ENCODE measurements at regions not wholly inside any gene's neighbourhood (a gene's known extent, or its start where the extent isn't known, plus 50 kb on each side); places are given as distances from the start of the nearest gene placed in this dataset.

DNA sequence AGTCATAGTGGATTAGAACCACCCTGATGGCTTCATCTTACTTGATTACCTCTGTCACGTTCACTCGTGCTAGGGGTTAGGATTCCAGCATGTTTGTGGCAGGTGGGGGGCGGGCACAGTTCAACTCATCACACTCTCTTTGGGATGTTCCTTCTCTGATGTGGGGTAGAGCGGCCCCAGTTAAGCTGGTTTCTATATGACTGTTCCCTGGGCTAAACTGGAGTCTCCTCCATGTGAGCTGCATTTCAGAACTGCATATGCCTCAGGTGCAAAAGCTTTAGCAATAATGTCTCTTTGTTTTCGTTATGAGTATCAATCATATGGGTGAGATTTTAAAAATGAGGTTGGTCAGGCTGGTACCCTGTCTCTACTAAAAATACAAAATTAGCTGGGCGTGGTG, 393.2 kb downstream of the RPS6KC1 start:
- H3K36me3 ChIP-seq (ENCODE audit: insufficient read depth, low read length), result no peaks in the 10 kb centered on the region
- H3K79me2 ChIP-seq (ENCODE audit: insufficient read depth, low read depth, low read length), result no peaks in the 10 kb centered on the region
- ChIA-PET CTCF (ENCODE audit: unreplicated experiment) (no interaction called here), POLR2A (interaction anchor here (0.6 kb wide), 1 partner anchor 114 kb away, joined by 3 read pairs; no protein-coding TSS in a partner anchor)
- H3K4me3 ChIP-seq (ENCODE audit: low read depth, low read length, poor library complexity, severe bottlenecking), result no peak overlapping the region
- no peak overlapping the region for H3K27ac ChIP-seq (ENCODE audit: low read depth, low read length, poor library complexity, severe bottlenecking)
- H2AFZ ChIP-seq (ENCODE audit: low read length), result no peak overlapping the region
- intact Hi-C loops (cut with micrococcal nuclease; ENCODE audit: unreplicated experiment), result no loop called here
- no peak for TF ChIP-seq EZH2phosphoT487 (IDR thresholded peaks at IDR 0.05; ENCODE audit: borderline replicate concordance, low read depth, low read length)
- TF ChIP-seq, protein P1, sequence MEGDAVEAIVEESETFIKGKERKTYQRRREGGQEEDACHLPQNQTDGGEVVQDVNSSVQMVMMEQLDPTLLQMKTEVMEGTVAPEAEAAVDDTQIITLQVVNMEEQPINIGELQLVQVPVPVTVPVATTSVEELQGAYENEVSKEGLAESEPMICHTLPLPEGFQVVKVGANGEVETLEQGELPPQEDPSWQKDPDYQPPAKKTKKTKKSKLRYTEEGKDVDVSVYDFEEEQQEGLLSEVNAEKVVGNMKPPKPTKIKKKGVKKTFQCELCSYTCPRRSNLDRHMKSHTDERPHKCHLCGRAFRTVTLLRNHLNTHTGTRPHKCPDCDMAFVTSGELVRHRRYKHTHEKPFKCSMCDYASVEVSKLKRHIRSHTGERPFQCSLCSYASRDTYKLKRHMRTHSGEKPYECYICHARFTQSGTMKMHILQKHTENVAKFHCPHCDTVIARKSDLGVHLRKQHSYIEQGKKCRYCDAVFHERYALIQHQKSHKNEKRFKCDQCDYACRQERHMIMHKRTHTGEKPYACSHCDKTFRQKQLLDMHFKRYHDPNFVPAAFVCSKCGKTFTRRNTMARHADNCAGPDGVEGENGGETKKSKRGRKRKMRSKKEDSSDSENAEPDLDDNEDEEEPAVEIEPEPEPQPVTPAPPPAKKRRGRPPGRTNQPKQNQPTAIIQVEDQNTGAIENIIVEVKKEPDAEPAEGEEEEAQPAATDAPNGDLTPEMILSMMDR (conservative IDR thresholded peaks at IDR 0.05; ENCODE audit: low read length), result no peak
- DNase-seq (ENCODE audit: low spot score), result no peak
- H3K9me2 ChIP-seq (ENCODE audit: insufficient read depth, low read length), result no peaks in the 10 kb centered on the region
- no peaks in the 10 kb centered on the region for H3K4me1 ChIP-seq (ENCODE audit: insufficient read depth, low read length, poor library complexity, severe bottlenecking)
- no peak overlapping the region for H3K4me2 ChIP-seq (ENCODE audit: low read length)
- no peaks in the 10 kb centered on the region for H3K9me3 ChIP-seq (ENCODE audit: low read length)
- BruUV-seq (replicated peaks), result no TSS peak
- H4K20me1 ChIP-seq (ENCODE audit: insufficient read depth, low read length), result no peaks in the 10 kb centered on the region

DNA sequence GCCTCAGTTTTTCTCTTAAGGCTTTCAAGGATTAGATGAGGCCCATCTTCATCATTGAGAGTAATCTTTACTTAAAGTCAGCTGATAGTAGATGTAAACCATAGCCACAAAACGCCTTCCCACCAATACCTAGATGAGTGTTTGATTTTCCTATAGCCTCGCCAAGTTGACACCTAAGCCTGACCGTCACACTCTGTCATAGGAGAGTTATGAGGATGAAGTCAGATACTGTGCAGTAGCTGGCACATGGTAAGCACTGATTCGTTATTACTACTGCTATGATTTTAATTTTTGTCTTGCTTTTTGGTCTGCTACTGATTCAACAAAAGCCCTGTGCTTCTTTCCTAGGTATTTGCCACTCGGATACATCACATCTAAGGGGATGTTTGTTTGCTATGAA, 395.5 kb downstream of the RPS6KC1 start:
- no TSS peak for BruUV-seq (replicated peaks)
- CTCF ChIA-PET (ENCODE audit: unreplicated experiment), result no interaction called here
- no peaks in the 10 kb centered on the region for H3K9me3 ChIP-seq (ENCODE audit: low read length)

DNA sequence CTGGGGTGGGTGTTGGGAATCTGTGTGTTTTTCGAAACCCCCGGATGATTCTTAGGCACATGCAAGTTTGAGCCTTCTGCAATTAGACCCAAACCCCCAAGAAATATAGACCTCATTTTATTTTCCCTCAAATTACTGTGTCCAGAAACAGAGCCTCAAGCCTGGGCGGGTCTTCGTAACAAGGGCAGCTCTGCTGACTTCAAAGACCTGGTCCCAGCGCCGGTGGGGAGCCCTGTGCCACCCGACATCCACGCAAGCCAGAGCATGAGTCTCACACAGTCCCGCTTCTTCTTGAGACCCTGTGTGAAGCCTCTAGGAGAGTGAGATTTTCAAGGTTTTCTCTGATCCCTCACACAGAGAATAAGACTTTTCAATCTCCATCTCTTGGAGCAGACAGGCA, 397.3 kb downstream of the RPS6KC1 start:
- no peaks in the 10 kb centered on the region for H3K9me3 ChIP-seq (ENCODE audit: low read length)
- ChIA-PET POLR2A (interaction anchor here (0.6 to 0.7 kb wide), 3 partner anchors 8 to 1471 kb away, joined by 3 to 4 read pairs (median 4); no protein-coding TSS in a partner anchor), CTCF (ENCODE audit: unreplicated experiment) (no interaction called here)
- no peak overlapping the region for H3K27ac ChIP-seq (ENCODE audit: low read depth, low read length, poor library complexity, severe bottlenecking)
- no peak overlapping the region for H2AFZ ChIP-seq (ENCODE audit: low read length)
- intact Hi-C loops (cut with micrococcal nuclease; ENCODE audit: unreplicated experiment), result no loop called here
- H3K79me2 ChIP-seq (ENCODE audit: insufficient read depth, low read depth, low read length), result no peaks in the 10 kb centered on the region
- TF ChIP-seq, protein P1 (conservative IDR thresholded peaks at IDR 0.05; ENCODE audit: low read length), result no peak
- TF ChIP-seq EZH2phosphoT487 (IDR thresholded peaks at IDR 0.05; ENCODE audit: borderline replicate concordance, low read depth, low read length), result no peak
- H4K20me1 ChIP-seq (ENCODE audit: insufficient read depth, low read length), result no peaks in the 10 kb centered on the region
- H3K36me3 ChIP-seq (ENCODE audit: insufficient read depth, low read length), result no peaks in the 10 kb centered on the region
- H3K4me2 ChIP-seq (ENCODE audit: low read length), result no peak overlapping the region
- DNase-seq (ENCODE audit: low spot score), result no peak
- H3K4me1 ChIP-seq (ENCODE audit: insufficient read depth, low read length, poor library complexity, severe bottlenecking), result no peaks in the 10 kb centered on the region
- no peaks in the 10 kb centered on the region for H3K9me2 ChIP-seq (ENCODE audit: insufficient read depth, low read length)
- BruUV-seq (replicated peaks), result no TSS peak
- no peak overlapping the region for H3K4me3 ChIP-seq (ENCODE audit: low read depth, low read length, poor library complexity, severe bottlenecking)

More for the DNA sequence above, 395.5 kb downstream of the RPS6KC1 start:
- no peaks in the 10 kb centered on the region for H3K4me1 ChIP-seq (ENCODE audit: insufficient read depth, low read length, poor library complexity, severe bottlenecking)
- H4K20me1 ChIP-seq (ENCODE audit: insufficient read depth, low read length), result no peaks in the 10 kb centered on the region
- POLR2A ChIA-PET, result no interaction called here
- no peak overlapping the region for H3K4me3 ChIP-seq (ENCODE audit: low read depth, low read length, poor library complexity, severe bottlenecking)
- no peak overlapping the region for H3K27ac ChIP-seq (ENCODE audit: low read depth, low read length, poor library complexity, severe bottlenecking)
- no peak for TF ChIP-seq EZH2phosphoT487 (IDR thresholded peaks at IDR 0.05; ENCODE audit: borderline replicate concordance, low read depth, low read length)
- TF ChIP-seq, protein P1 (conservative IDR thresholded peaks at IDR 0.05; ENCODE audit: low read length), result no peak
- no peak for DNase-seq (ENCODE audit: low spot score)
- H3K36me3 ChIP-seq (ENCODE audit: insufficient read depth, low read length), result no peaks in the 10 kb centered on the region
- H2AFZ ChIP-seq (ENCODE audit: low read length), result no peak overlapping the region
- H3K79me2 ChIP-seq (ENCODE audit: insufficient read depth, low read depth, low read length), result no peaks in the 10 kb centered on the region
- H3K9me2 ChIP-seq (ENCODE audit: insufficient read depth, low read length), result no peaks in the 10 kb centered on the region
- no peak overlapping the region for H3K4me2 ChIP-seq (ENCODE audit: low read length)
- intact Hi-C loops (cut with micrococcal nuclease; ENCODE audit: unreplicated experiment), result no loop called here
